HG03558 (cell line): ENCODE measurements at regions not wholly inside any gene's neighbourhood (a gene's known extent, or its start where the extent isn't known, plus 50 kb on each side); places are given as distances from the start of the nearest gene placed in this dataset.

ENCODE experiments used
- ATAC-seq: cut with Tn5 transposase; IDR thresholded peaks from one replicate; pipeline ENCODE4 v1.9.1; 2021; ENCODE audit warnings: moderate number of reproducible peaks; ENCODE audit not compliant: unreplicated experiment; ENCODE audit errors: extremely low read depth

- no peak for ATAC-seq
These were observed 337.1 kb upstream of the MPDZ start for GRCh38 chr9:13616491-13617035.

DNA sequence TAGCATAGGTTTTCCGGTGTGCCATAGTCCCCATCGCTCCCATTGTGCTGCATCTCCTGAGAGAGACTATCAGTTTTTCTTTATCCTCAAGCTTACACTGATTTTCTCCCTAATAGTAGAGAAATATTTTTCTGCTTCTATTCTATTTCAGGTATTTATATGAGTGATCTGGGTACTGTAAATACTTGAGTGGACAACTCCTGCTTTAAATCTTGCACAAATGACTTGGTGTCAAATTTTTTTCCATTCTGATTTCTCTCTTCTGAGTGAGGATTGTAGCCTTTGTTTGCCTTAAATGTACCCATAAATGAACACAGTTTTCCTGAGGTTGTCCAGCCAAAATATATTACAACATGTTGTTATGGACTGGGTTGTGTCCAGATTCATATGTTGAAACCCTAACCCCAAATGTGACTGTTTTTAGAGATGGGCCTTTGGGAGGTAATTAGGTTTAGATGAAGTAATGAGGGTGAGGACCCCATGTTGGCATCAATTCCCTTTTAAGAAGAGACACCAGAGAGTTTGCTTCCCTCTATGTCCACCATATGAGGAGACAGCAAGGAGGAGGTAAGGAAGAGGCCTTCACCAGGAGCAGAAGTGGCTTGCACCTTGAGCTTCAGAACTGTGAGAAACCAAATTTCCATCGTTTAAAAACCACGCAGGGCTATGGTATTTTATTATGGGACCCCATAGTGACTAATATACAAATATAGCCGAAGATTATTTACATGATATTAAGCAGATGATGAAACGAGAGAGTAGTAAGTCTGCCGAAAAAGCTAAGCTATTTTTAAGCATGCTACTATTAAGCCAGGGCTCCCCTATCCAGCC lies 336.4 kb upstream of the MPDZ start:
- no peak for ATAC-seq

DNA sequence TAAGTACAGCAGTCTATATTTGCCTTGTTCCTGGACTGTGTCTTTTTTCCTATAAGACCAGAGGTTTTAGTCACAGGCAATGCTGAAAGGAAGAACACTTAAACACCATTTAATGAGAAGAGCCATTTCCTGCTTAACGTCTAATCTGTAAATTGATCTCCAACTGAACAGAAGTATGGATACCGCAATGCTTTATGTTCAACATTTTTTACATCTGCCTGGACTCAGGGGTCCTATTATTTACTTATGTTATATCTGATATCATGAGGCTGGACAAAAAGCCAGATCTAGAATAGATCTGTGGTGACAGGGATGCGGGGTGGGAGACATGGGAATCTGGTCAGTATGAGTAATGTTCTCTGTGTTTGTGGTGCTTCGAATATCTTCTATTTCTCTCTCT lies 334.6 kb upstream of the MPDZ start:
- no peak for ATAC-seq

DNA sequence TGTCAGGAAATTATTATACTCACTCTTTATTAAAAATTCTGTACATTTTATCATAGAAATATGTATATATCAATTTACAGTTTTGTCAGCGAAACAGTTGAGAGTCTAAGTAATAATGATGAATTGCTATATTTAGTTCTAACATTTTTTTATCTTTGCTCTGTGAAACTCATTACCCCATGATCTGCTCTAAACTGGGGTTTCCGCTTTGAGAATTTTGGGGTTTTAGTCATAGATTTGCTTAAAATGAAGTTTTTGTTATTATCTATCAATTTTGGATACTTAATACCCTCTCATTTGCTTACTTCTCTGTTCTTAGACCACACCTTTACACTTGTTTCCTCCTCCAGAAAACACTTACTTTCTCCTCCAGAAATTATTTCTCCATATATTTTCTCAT lies 333.8 kb upstream of the MPDZ start:
- no peak for ATAC-seq

GRCh38 chr9:13608451-13608850 lies 329.0 kb upstream of the MPDZ start:
- no peak for ATAC-seq

DNA sequence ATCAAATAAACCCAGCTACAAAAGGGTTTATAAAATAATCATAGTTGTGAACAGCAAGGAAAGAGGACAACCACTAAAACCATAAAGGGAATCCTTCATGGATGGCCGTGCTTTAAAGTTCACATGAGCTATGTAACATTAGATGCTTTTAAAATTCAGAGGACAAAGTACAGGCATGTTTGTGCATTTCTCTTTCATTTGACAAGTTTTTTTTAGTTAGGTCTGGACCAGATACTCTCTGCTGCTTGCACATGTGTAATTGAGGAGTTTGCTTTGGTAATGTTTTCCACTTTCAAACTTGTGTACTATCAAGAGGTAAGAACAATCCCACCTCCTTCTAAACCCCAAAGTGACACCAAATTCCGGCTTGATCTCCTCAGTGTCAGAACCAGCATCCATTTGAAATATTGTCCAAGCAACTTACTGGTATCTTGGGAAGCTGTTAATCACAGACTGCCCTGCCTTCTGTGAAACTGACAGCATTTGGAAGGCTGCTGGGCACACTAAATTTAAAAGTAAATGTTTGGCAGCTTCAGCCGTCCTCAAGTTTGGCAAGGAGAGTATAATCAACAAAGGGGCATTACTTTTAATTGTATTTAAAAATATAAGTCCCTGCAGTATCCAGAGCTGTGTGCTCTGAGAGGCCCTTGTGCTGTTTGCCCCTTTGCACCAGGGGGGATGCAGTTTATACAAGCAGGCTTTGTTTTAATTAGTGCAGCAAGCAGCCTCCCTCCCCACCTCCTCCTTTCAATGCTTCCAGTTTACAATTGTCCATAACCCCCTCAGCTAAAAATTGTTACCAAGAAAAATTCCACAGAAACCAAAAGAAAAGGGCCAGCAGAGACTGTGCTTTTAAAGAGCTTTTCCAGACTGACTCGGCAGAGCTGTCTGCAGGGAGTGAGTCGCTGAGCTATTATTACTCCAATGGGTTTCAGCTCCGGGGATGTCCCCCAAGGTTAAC lies 328.3 kb upstream of the MPDZ start:
- no peak for ATAC-seq

DNA sequence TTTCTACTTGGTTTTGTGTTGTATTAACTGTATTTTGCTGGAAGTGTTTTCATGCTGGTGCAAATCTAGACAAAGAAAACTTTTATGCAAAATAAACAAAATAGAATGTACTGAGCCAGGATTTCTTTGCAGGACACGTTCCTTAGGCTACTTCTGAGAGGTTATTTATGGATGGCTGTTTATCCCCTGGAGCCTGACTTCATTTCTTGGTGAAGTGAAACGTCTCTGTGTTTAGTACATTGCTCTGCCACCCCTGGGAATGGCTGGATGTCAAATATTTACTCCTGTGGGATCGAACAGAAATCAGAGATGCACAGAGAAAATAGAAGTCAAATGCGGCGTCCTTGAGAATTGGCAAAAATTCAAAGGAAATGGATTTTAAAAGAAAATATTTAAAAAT lies 327.1 kb upstream of the MPDZ start:
- ATAC-seq, result no peak

DNA sequence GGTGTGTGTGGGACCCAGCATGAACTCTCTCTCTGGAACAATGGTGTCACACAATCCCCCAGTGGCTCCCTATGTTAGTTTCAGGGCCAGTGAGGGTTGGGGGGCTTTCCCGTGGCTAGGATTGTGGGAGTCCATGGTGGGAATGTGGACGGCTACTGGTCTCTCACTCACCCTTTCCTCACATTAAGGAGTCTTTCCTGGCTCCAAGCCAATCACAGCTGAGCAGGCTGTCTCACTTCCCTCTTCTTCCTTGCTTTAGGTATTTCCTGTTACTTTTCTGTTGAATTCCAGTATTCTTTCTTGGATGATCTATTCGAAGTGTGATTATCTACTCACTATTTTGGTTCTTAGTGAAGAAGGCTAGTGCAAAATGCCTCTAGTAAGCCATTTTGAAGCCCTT lies 324.4 kb upstream of the MPDZ start:
- no peak for ATAC-seq

GRCh38 chr9:13598738-13599137 lies 319.2 kb upstream of the MPDZ start:
- ATAC-seq, result no peak

DNA sequence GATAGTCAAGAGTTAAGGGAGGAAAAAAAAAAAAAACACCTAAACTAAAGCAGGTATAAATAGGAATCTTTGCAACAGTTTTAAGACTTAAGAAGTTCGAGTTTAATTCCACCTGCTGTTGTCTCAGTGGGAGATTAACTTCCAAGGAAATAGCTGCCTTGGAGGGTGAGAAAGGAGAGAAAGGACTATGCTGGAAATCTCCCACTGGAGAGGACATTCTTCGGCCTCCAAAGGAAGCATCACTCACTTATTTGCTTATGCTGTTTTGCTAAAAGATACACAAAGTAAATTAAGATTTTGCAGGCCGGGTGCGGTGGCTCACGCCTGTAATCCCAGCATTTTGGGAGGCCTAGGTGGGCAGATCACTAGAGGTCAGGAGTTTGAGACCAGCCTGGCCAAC lies 317.9 kb upstream of the MPDZ start:
- no peak for ATAC-seq

DNA sequence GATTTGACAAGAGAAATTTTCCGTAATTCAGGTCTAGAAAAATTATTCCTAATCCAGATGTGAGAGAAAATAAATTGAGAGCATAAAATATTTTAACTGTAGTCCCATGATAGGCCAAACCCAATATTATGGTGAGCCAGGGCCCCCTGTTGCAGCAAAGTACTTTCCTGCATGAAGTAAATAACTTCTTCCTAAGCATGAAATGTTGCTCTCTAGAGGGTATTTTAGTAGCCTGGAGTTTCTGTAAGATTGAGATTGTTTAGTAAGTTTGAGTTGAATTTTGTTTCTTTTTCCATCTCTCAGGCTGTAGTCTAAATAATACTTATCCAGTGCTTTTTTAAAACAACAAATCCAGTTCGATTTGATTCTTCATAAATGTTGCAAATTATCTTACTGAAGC lies 317.5 kb upstream of the MPDZ start:
- ATAC-seq, result no peak

DNA sequence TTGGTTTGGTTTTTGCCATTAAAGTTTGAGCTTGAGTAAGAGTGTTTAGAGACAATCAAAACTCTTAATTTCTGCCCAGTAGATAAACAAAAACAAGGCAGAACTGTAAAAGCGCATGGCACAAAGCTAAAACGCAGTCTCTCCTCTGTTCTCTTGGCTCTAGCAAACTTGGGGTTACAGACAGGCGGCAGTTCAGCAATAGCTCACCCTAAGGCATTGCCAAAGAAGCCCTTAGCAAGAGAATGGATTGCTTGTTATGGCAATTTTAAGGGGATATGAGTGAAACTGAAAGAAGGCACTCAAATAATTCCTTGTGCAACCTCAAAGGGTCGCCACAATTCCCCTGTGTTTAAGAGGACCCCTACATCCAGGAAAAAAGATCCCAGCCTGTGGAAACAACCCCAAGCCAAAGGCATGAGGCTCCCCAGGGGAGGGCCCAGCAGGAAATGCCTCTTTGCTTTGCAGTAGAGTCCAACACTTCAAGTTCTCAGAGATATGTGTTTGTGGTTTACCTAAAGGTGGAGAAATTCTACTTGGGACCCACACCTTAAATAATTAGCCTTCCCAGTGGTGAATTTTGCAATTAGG lies 317.0 kb upstream of the MPDZ start:
- no peak for ATAC-seq

DNA sequence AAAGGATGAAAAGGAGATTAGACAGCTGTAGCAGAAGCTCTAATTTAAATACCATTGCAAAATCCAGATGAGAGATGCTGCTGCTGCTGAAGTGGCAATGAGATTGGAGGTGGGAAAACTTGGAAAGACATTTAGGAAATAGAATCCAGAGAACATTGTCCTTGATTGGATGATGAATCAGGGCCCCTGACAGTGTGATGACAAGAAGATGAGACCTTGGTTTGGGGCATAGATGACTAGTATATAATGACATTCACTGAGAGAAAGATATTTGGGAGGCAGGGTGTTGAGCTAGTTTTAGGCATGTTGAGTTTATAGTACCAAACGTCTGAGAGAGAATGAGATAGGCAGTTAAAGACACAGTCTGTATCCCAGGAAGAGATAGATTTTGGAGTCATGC lies 311.5 kb upstream of the MPDZ start:
- no peak for ATAC-seq

- no peak for ATAC-seq
These were observed 309.7 kb upstream of the MPDZ start for GRCh38 chr9:13589034-13589737.

GRCh38 chr9:13588151-13589033 lies 308.9 kb upstream of the MPDZ start:
- ATAC-seq, result no peak

DNA sequence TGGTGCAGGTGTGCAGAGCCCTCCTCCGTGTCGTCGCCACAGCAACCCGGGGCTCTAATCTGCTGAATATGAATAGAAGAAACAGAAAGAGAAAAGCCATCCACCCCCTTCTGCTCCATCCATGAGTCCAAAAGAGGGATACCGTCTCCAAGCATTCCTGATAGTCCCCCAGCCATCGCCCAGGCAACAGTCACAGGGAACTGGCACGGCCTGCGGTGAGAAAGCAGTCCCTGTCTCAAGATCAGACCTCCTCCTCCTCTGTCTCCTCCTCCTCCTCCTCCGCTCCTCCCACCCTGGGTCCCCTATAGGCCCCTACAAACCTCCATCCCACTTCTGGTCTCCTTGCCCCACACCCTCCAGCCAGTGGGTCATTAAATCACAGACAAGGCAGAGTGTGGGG lies 308.1 kb upstream of the MPDZ start:
- ATAC-seq, result no peak

DNA sequence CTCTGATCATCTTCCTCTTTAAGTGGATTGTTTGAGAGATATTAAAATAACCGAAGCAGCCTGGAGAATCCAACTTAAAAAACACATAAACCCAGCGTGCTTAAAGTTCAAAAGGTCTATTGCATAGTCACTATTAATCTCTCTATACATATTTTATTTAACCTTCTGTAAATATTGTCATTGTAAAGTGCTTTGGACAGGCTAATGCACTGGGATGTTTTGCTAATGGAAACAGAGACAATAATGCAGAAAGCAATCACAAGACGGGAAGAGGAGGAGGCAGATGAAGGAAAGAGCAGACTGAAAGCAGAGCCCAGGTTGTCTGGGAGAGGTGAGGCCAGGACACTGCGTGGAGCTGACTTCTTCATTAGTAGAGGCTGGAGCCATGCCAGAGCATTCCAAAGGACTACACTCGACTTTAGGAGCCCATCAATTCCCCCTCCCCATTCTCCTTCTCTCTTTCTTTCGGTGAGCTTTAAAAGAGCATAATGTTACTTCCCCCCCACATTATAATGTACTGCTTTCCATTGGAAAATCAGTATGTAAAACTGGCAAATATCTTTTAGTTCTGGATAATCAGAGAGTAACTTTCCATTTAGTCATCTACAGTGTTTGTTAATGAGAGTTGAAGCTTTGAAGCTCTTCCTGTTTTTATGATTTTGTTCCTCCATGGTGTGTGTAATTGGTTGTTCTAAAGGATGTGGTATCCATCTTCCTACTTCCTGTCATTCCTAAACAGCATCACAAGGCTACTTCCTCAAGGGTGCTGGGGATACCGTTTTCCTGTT lies 307.3 kb upstream of the MPDZ start:
- ATAC-seq, result no peak

- no peak for ATAC-seq
These were observed 301.3 kb upstream of the MPDZ start for GRCh38 chr9:13580760-13581159.
